ENCODE measurements at regions not wholly inside any gene's neighbourhood (a gene's known extent, or its start where the extent isn't known, plus 50 kb on each side); places are given as distances from the start of the nearest gene placed in this dataset.

- no peak overlapping the region for H3K4me3 ChIP-seq (ENCODE audit: low read depth in 1 of 2, low read length in 1 of 2)
- no peaks in the 10 kb centered on the region for H3K4me1 ChIP-seq (ENCODE audit: control insufficient read depth in 1 of 2, insufficient read depth in 1 of 2, low read depth in 1 of 2, low read length in 1 of 2)
- no peaks in the 10 kb centered on the region for H3K36me3 ChIP-seq
- H3K27me3 ChIP-seq, result no peaks in the 10 kb centered on the region
- no peak for TF ChIP-seq CTCF (IDR thresholded peaks at IDR 0.05)
- H3K9me3 ChIP-seq, result no peaks in the 10 kb centered on the region
- no peak overlapping the region for H3K27ac ChIP-seq
These were observed 710.4 kb downstream of the EFNB2 start for GRCh38 chr13:105825071-105825470.

GRCh38 chr13:105821337-105821736, 714.1 kb downstream of the EFNB2 start:
- Histone ChIP-seq H3K36me3 (no peaks in the 10 kb centered on the region), H3K27ac (no peak overlapping the region), H3K27me3 (no peaks in the 10 kb centered on the region), H3K4me3 (ENCODE audit: low read depth in 1 of 2, low read length in 1 of 2) (no peak overlapping the region), H3K4me1 (ENCODE audit: control insufficient read depth in 1 of 2, insufficient read depth in 1 of 2, low read depth in 1 of 2, low read length in 1 of 2) (no peaks in the 10 kb centered on the region), H3K9me3 (no peaks in the 10 kb centered on the region)
- no peak for TF ChIP-seq CTCF (IDR thresholded peaks at IDR 0.05)

- no peak overlapping the region for H3K4me3 ChIP-seq (ENCODE audit: low read depth in 1 of 2, low read length in 1 of 2)
- H3K36me3 ChIP-seq, result no peaks in the 10 kb centered on the region
- no peaks in the 10 kb centered on the region for H3K27me3 ChIP-seq
- no peak for TF ChIP-seq CTCF (IDR thresholded peaks at IDR 0.05)
- H3K27ac ChIP-seq, result no peak overlapping the region
- H3K4me1 ChIP-seq (ENCODE audit: control insufficient read depth in 1 of 2, insufficient read depth in 1 of 2, low read depth in 1 of 2, low read length in 1 of 2), result no peaks in the 10 kb centered on the region
- H3K9me3 ChIP-seq, result no peaks in the 10 kb centered on the region
These were observed 715.0 kb downstream of the EFNB2 start for GRCh38 chr13:105820415-105820814.

- Histone ChIP-seq H3K4me3 (ENCODE audit: low read depth in 1 of 2, low read length in 1 of 2) (no peak overlapping the region), H3K36me3 (no peaks in the 10 kb centered on the region), H3K27ac (no peak overlapping the region), H3K4me1 (ENCODE audit: control insufficient read depth in 1 of 2, insufficient read depth in 1 of 2, low read depth in 1 of 2, low read length in 1 of 2) (no peaks in the 10 kb centered on the region), H3K27me3 (no peaks in the 10 kb centered on the region), H3K9me3 (no peaks in the 10 kb centered on the region)
- TF ChIP-seq CTCF (IDR thresholded peaks at IDR 0.05), result no peak
These were observed 718.0 kb downstream of the EFNB2 start for GRCh38 chr13:105817498-105817897.

GRCh38 chr13:105816994-105817393, 718.5 kb downstream of the EFNB2 start:
- no peak for TF ChIP-seq CTCF (IDR thresholded peaks at IDR 0.05)
- Histone ChIP-seq H3K4me3 (ENCODE audit: low read depth in 1 of 2, low read length in 1 of 2) (no peak overlapping the region), H3K4me1 (ENCODE audit: control insufficient read depth in 1 of 2, insufficient read depth in 1 of 2, low read depth in 1 of 2, low read length in 1 of 2) (no peaks in the 10 kb centered on the region), H3K36me3 (no peaks in the 10 kb centered on the region), H3K27ac (no peak overlapping the region), H3K9me3 (no peaks in the 10 kb centered on the region), H3K27me3 (no peaks in the 10 kb centered on the region)

GRCh38 chr13:105814902-105815250, 720.6 kb downstream of the EFNB2 start:
- no peaks in the 10 kb centered on the region for H3K27me3 ChIP-seq
- no peak for TF ChIP-seq CTCF (IDR thresholded peaks at IDR 0.05)
- no peaks in the 10 kb centered on the region for H3K36me3 ChIP-seq
- no peaks in the 10 kb centered on the region for H3K9me3 ChIP-seq
- no peaks in the 10 kb centered on the region for H3K4me1 ChIP-seq (ENCODE audit: control insufficient read depth in 1 of 2, insufficient read depth in 1 of 2, low read depth in 1 of 2, low read length in 1 of 2)
- H3K27ac ChIP-seq, result no peak overlapping the region
- no peak overlapping the region for H3K4me3 ChIP-seq (ENCODE audit: low read depth in 1 of 2, low read length in 1 of 2)

Data from neutrophil (primary cell).